ENCODE measurements at regions not wholly inside any gene's neighbourhood (a gene's known extent, or its start where the extent isn't known, plus 50 kb on each side); places are given as distances from the start of the nearest gene placed in this dataset.

DNA sequence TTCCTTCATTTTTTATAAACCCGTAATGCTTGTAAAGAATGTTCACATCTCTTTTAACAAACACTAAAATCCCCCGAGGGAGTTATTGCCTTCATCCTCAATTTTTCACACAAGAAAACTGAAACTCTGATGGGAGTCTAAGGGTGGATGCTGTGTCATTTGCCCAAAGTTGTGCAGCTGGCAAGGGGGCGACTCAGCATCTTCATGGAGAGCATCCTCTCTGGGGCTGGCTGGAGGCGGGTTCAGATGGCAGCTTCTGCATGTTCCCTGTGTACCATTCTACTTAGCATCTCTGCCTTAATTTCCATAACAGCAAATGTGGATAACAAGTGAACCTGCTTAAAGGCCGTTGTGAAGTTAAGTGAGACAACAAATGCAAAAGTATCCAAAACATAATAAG, 256.4 kb downstream of the IRS2 start:
- TF ChIP-seq CTCF (conservative IDR thresholded peaks at IDR 0.05) (no peak), ZFX (IDR thresholded peaks at IDR 0.05) (no peak)
